ENCODE measurements at regions not wholly inside any gene's neighbourhood (a gene's known extent, or its start where the extent isn't known, plus 50 kb on each side); places are given as distances from the start of the nearest gene placed in this dataset.

DNA sequence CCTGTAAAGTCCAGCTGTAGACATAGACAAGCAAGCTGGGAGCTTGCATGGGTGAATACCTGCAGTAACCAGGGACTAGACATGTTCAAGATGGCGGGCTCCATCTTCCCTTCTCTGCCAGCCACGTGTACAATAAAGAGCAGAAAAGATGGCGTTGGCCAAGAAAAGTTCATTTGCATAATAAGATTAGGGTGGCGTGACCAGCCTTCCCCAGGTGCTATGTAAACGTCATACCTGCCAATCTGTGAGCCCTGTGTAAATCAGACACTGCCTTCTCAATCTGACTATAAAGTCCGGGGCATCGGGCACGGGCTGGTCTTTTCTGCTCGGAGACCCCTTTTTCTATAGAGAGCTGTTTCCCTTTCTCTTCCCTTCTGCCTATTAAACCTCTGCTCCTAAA is 101.6 kb upstream of the XPO1 start:
- no peak for DNase-seq (ENCODE audit: low spot score)
- H3K4me3 ChIP-seq (ENCODE audit: low read depth in 1 of 3, low read length in 3 of 3), result no peak overlapping the region
- no peaks in the 10 kb centered on the region for H3K36me3 ChIP-seq (ENCODE audit: control insufficient read depth in 4 of 4, insufficient read depth in 3 of 4, low read depth in 1 of 4, low read length in 3 of 4)
- no peaks in the 10 kb centered on the region for H3K27me3 ChIP-seq (ENCODE audit: control insufficient read depth in 4 of 4, insufficient read depth in 4 of 4, low read length in 3 of 4)
- 94% methylated on average over 9 of the region's 9 CpGs for WGBS
- H3K9ac ChIP-seq (ENCODE audit: low read depth in 1 of 2, low read length in 2 of 2), result no peak overlapping the region
- no peaks in the 10 kb centered on the region for H3K4me1 ChIP-seq (ENCODE audit: control insufficient read depth in 4 of 4, insufficient read depth in 4 of 4, low read length in 3 of 4)
- TF ChIP-seq REST (IDR thresholded peaks at IDR 0.05) (no peak), FOXA1 (IDR thresholded peaks at IDR 0.05) (no peak), YY1 (IDR thresholded peaks at IDR 0.05) (no peak), RXRA (IDR thresholded peaks at IDR 0.05) (no peak), RAD21 (IDR thresholded peaks at IDR 0.05) (no peak), FOXA2 (IDR thresholded peaks at IDR 0.05) (no peak), SP1 (IDR thresholded peaks at IDR 0.05) (no peak), HNF4G (IDR thresholded peaks at IDR 0.05) (no peak), JUND (IDR thresholded peaks at IDR 0.05) (no peak), GABPA (IDR thresholded peaks at IDR 0.05 in 1 of 2, conservative IDR thresholded peaks at IDR 0.05 in 1 of 2) (no peak), TAF1 (conservative IDR thresholded peaks at IDR 0.05) (no peak), NR2F2 (IDR thresholded peaks at IDR 0.05) (no peak), HNF4A (conservative IDR thresholded peaks at IDR 0.05) (no peak), EGR1 (IDR thresholded peaks at IDR 0.05; ENCODE audit: low read depth in 2 of 2) (no peak)
- TF ChIP-seq, protein P1, sequence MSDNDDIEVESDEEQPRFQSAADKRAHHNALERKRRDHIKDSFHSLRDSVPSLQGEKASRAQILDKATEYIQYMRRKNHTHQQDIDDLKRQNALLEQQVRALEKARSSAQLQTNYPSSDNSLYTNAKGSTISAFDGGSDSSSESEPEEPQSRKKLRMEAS (IDR thresholded peaks at IDR 0.05), result no peak
- TF ChIP-seq, protein P2, sequence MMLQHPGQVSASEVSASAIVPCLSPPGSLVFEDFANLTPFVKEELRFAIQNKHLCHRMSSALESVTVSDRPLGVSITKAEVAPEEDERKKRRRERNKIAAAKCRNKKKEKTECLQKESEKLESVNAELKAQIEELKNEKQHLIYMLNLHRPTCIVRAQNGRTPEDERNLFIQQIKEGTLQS (IDR thresholded peaks at IDR 0.05), result no peak
- TF ChIP-seq, protein P3, sequence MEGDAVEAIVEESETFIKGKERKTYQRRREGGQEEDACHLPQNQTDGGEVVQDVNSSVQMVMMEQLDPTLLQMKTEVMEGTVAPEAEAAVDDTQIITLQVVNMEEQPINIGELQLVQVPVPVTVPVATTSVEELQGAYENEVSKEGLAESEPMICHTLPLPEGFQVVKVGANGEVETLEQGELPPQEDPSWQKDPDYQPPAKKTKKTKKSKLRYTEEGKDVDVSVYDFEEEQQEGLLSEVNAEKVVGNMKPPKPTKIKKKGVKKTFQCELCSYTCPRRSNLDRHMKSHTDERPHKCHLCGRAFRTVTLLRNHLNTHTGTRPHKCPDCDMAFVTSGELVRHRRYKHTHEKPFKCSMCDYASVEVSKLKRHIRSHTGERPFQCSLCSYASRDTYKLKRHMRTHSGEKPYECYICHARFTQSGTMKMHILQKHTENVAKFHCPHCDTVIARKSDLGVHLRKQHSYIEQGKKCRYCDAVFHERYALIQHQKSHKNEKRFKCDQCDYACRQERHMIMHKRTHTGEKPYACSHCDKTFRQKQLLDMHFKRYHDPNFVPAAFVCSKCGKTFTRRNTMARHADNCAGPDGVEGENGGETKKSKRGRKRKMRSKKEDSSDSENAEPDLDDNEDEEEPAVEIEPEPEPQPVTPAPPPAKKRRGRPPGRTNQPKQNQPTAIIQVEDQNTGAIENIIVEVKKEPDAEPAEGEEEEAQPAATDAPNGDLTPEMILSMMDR (IDR thresholded peaks at IDR 0.05; ENCODE audit: low read depth, low read length, missing input control), result no peak
- TF ChIP-seq, protein P4, sequence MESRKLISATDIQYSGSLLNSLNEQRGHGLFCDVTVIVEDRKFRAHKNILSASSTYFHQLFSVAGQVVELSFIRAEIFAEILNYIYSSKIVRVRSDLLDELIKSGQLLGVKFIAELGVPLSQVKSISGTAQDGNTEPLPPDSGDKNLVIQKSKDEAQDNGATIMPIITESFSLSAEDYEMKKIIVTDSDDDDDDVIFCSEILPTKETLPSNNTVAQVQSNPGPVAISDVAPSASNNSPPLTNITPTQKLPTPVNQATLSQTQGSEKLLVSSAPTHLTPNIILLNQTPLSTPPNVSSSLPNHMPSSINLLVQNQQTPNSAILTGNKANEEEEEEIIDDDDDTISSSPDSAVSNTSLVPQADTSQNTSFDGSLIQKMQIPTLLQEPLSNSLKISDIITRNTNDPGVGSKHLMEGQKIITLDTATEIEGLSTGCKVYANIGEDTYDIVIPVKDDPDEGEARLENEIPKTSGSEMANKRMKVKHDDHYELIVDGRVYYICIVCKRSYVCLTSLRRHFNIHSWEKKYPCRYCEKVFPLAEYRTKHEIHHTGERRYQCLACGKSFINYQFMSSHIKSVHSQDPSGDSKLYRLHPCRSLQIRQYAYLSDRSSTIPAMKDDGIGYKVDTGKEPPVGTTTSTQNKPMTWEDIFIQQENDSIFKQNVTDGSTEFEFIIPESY (IDR thresholded peaks at IDR 0.05), result no peak
- H3K9me3 ChIP-seq (ENCODE audit: control insufficient read depth in 4 of 4, low read length in 3 of 4), result no peaks in the 10 kb centered on the region
- H3K27ac ChIP-seq (ENCODE audit: low read depth in 1 of 2, low read length in 2 of 2), result no peak overlapping the region

Measured in liver (tissue), 8 donors.